Caco-2 (cell line): ENCODE measurements at regions not wholly inside any gene's neighbourhood (a gene's known extent, or its start where the extent isn't known, plus 50 kb on each side); places are given as distances from the start of the nearest gene placed in this dataset.
A peak's percentile ranks its signal among the peaks of the same experiment; 100 is the strongest.

Experiments used
- BruUV-seq: library from RNA; stranded (reverse); fragments of 400-500 nt; replicated peaks from 2 replicates; lab custom pipeline; 2021; lab: Mats Ljungman, UMichigan
- CTCF ChIA-PET: fragments of 300-600 bp; sonication (Branson Sonifier 250); formaldehyde crosslinking; loops from one replicate; lab custom pipeline; 2022; ENCODE audit warnings: antibody characterized with exemption; lab: Charles Lee
- POLR2A ChIA-PET: fragments of 300-600 bp; sonication (Branson Sonifier 250); formaldehyde crosslinking; loops from one replicate; lab custom pipeline; 2022; ENCODE audit warnings: antibody characterized with exemption; lab: Charles Lee
- DNase-seq, 2 experiments: peaks; one replicate each; pipeline versions ENCODE4 v3.0.0 to v3.0.0-alpha.2; 2020 to 2022
- H3K27me3 ChIP-seq: replicated peaks from 2 replicates; pipeline ENCODE4 v1.6.0; 2011; ENCODE audit warnings: low read length; ENCODE audit not compliant: control insufficient read depth, insufficient read depth
- H3K36me3 ChIP-seq: 2 replicates; pipeline ENCODE4 v1.5.1; 2011; ENCODE audit warnings: low read length; ENCODE audit not compliant: control insufficient read depth, insufficient read depth
- H3K4me1 ChIP-seq: fragments of 250-450 bp; sonication (Bioruptor Pico); 2 replicates; pipeline ENCODE4 v1.5.1; 2020; ENCODE audit warnings: mild to moderate bottlenecking
- H3K4me3 ChIP-seq: 2 replicates; pipeline ENCODE4 v1.5.1; 2011; ENCODE audit warnings: low read depth, mild to moderate bottlenecking, control low read depth, low read length
- H3K9me3 ChIP-seq: fragments of 250-450 bp; sonication (Bioruptor Pico); 2 replicates; pipeline ENCODE4 v1.5.1; 2020; ENCODE audit warnings: mild to moderate bottlenecking, moderate library complexity
- H3K27ac Mint-ChIP-seq: one replicate; pipeline ENCODE4 v1.8.0; 2022; ENCODE audit warnings: mixed read lengths; ENCODE audit not compliant: unreplicated experiment
- H3K27me3 Mint-ChIP-seq: one replicate; pipeline ENCODE4 v1.8.0; 2022; ENCODE audit warnings: mixed read lengths; ENCODE audit not compliant: insufficient read depth, unreplicated experiment
- H3K36me3 Mint-ChIP-seq: one replicate; pipeline ENCODE4 v1.8.0; 2022; ENCODE audit warnings: mild to moderate bottlenecking, mixed read lengths; ENCODE audit not compliant: insufficient read depth, unreplicated experiment
- H3K4me1 Mint-ChIP-seq: one replicate; pipeline ENCODE4 v1.8.0; 2022; ENCODE audit warnings: low read depth, mixed read lengths; ENCODE audit not compliant: unreplicated experiment
- H3K4me3 Mint-ChIP-seq: one replicate; pipeline ENCODE4 v1.8.0; 2022; ENCODE audit warnings: mild to moderate bottlenecking, moderate library complexity, mixed read lengths; ENCODE audit not compliant: unreplicated experiment
- H3K9me3 Mint-ChIP-seq: one replicate; pipeline ENCODE4 v1.8.0; 2022; ENCODE audit warnings: mixed read lengths; ENCODE audit not compliant: unreplicated experiment
- intact Hi-C: fragments of 100-400 bp; cut with micrococcal nuclease; formaldehyde crosslinking; loops from one replicate; pipeline ENCODE4 v1.10.0; 2022; ENCODE audit not compliant: unreplicated experiment
- TF ChIP-seq, protein P1 (sequence below), 2 experiments: fragments of 200-600 bp in 1 of 2; IDR thresholded peaks; 1 replicate in 1 of 2; 2 replicates in 1 of 2; pipeline versions ENCODE4 v1.5.1 to v1.8.0; 2011 to 2022; ENCODE audit warnings: antibody characterized with exemption in 1 of 2, control low read depth in 1 of 2, inconsistent platforms in 1 of 2, low read depth in 1 of 2, low read length in 1 of 2, mild to moderate bottlenecking in 1 of 2, moderate library complexity in 1 of 2; ENCODE audit not compliant: insufficient read depth in 1 of 2, severe bottlenecking in 1 of 2, unreplicated experiment in 1 of 2

DNA sequence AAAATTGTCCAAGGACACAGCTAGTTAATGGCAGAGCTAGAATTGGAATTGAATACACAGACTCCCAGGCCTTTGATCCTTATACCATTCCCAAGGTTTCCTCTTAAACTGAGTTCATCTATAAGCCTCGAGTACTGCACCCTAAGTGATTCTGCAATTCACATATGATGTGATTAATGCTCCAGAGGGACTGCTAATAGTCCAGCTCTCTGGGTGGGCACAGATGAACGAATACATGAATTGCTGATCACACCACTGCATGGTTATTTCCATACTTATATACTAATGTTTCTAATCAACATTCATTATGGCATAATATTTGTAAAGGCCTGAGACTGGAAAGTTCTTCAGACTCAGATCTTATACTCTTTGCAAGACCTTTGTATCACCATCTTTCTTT, 101.8 kb downstream of the NUFIP1 start:
- Histone ChIP-seq H3K36me3 (no peaks in the 10 kb centered on the region), H3K4me3 (no peak overlapping the region), H3K27me3 (no peaks in the 10 kb centered on the region), H3K4me1 (no peaks in the 10 kb centered on the region; the same call in 1 of the 2 replicates), H3K9me3 (no peaks in the 10 kb centered on the region; the same call in 1 of the 2 replicates)
- BruUV-seq = no TSS peak
- intact Hi-C loops = no loop called here
- no peak for DNase-seq
- TF ChIP-seq, protein P1, sequence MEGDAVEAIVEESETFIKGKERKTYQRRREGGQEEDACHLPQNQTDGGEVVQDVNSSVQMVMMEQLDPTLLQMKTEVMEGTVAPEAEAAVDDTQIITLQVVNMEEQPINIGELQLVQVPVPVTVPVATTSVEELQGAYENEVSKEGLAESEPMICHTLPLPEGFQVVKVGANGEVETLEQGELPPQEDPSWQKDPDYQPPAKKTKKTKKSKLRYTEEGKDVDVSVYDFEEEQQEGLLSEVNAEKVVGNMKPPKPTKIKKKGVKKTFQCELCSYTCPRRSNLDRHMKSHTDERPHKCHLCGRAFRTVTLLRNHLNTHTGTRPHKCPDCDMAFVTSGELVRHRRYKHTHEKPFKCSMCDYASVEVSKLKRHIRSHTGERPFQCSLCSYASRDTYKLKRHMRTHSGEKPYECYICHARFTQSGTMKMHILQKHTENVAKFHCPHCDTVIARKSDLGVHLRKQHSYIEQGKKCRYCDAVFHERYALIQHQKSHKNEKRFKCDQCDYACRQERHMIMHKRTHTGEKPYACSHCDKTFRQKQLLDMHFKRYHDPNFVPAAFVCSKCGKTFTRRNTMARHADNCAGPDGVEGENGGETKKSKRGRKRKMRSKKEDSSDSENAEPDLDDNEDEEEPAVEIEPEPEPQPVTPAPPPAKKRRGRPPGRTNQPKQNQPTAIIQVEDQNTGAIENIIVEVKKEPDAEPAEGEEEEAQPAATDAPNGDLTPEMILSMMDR (IDR thresholded peaks at IDR 0.05; ENCODE audit: insufficient read depth in 1 of 2, low read depth in 1 of 2, low read length in 1 of 2, severe bottlenecking in 1 of 2, unreplicated experiment in 1 of 2) = no peak
- Mint-ChIP-seq H3K4me3 (no peak overlapping the region), H3K9me3 (no peaks in the 10 kb centered on the region), H3K4me1 (no peaks in the 10 kb centered on the region), H3K27me3 (no peaks in the 10 kb centered on the region), H3K36me3 (no peaks in the 10 kb centered on the region), H3K27ac (no peak overlapping the region)
- ChIA-PET CTCF (interaction anchor here (0.6 to 0.7 kb wide), 2 partner anchors 72 to 315 kb away, joined by 3 read pairs; no protein-coding TSS in a partner anchor), POLR2A (interaction anchor here (0.5 kb wide), 1 partner anchor 156 kb away, joined by 7 read pairs; no protein-coding TSS in a partner anchor)

DNA sequence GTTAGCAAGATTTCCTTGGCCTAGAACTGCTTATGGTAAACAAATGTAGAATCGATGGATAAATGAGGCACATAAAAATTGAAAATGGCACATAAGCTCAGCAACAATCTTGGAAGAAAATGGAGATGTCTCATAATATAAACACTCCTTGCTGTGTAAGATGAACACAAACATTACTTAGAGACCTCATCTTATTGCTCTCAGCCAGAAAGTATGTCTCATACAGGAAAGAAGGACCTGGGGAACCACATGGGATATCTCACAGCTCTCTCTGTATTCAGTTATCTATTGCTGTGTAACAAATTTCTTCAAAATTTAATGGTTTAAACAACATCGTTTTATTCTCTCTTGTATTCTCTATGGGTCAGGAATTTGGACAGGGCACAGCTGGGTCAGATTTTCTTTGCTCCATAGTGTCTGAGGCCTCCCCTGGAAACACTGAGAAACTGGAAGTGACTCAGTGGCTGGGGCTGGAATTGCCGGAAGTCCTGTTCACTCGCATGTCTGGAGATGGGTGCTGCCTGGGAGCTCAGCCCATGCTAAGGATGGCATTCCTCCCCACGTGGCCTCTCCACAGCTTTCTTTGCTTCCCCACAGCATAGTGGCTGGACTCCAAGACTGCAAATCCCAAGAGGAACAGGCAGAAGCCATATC, 105.1 kb downstream of the NUFIP1 start:
- no peak for DNase-seq
- POLR2A ChIA-PET = interaction anchor here (0.6 kb wide), 1 partner anchor 312 kb away, joined by 3 read pairs; no protein-coding TSS in a partner anchor
- H3K4me3 Mint-ChIP-seq = no peak overlapping the region
- no peaks in the 10 kb centered on the region for H3K36me3 Mint-ChIP-seq
- H3K27me3 ChIP-seq = no peaks in the 10 kb centered on the region
- no peaks in the 10 kb centered on the region for H3K27me3 Mint-ChIP-seq
- CTCF ChIA-PET = no interaction called here
- H3K9me3 Mint-ChIP-seq = no peaks in the 10 kb centered on the region
- no peak overlapping the region for H3K27ac Mint-ChIP-seq
- TF ChIP-seq, protein P1 (IDR thresholded peaks at IDR 0.05; ENCODE audit: insufficient read depth in 1 of 2, low read depth in 1 of 2, low read length in 1 of 2, severe bottlenecking in 1 of 2, unreplicated experiment in 1 of 2) = no peak
- no peaks in the 10 kb centered on the region for H3K4me1 Mint-ChIP-seq
- H3K4me3 ChIP-seq = no peak overlapping the region
- H3K36me3 ChIP-seq = no peaks in the 10 kb centered on the region
- no TSS peak for BruUV-seq
- H3K9me3 ChIP-seq = no peaks in the 10 kb centered on the region; the same call in 1 of the 2 replicates
- intact Hi-C loops = no loop called here
- H3K4me1 ChIP-seq = no peaks in the 10 kb centered on the region

DNA sequence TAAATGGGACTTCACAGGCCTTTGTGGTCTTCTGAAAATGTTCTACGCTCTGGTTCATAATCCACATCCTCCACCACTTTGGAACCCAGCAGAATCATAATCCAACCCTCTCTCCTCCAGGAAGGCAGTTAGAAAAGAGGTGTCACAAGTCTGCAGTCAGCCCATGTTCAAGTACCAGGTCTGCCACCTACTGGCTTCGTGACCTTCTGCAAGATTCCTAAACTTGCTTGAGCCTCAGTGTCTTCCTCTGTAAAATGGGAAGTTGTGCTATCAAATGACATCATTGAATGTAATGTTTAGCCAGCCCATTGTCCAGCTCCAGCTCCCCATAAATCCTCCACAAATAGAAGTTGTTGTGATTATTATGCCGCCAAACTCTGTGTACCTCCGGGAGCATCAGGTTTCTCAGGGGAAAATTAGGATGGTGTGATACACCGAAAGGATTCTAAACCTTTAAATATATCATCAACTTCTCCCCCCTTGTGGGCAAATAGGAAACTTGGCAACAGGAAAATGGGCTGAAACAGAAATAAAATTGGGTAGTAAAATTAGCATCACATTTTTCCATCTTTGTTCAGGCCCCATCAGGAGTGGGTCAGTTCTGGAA, 109.7 kb downstream of the NUFIP1 start:
- intact Hi-C loops = loop anchor here (1.0 to 10.0 kb wide), 3 partner anchors 61 to 396 kb away; no protein-coding TSS in a partner anchor
- no peaks in the 10 kb centered on the region for H3K36me3 ChIP-seq
- H3K27me3 Mint-ChIP-seq = no peaks in the 10 kb centered on the region
- TF ChIP-seq, protein P1 (IDR thresholded peaks at IDR 0.05; ENCODE audit: insufficient read depth in 1 of 2, low read depth in 1 of 2, low read length in 1 of 2, severe bottlenecking in 1 of 2, unreplicated experiment in 1 of 2) = peak; percentile 47 to 48
- BruUV-seq = no TSS peak
- POLR2A ChIA-PET = no interaction called here
- DNase-seq = peak; percentile 39 to 52
- no peaks in the 10 kb centered on the region for H3K27me3 ChIP-seq
- no peaks in the 10 kb centered on the region; the same call in 1 of the 2 replicates for H3K9me3 ChIP-seq
- H3K36me3 Mint-ChIP-seq = peaks cover 5% of the 10 kb centered on the region
- H3K4me3 Mint-ChIP-seq = no peak overlapping the region
- no peak overlapping the region for H3K27ac Mint-ChIP-seq
- H3K9me3 Mint-ChIP-seq = no peaks in the 10 kb centered on the region
- no peaks in the 10 kb centered on the region for H3K4me1 Mint-ChIP-seq
- no peak overlapping the region for H3K4me3 ChIP-seq
- no peaks in the 10 kb centered on the region for H3K4me1 ChIP-seq
- CTCF ChIA-PET = interaction anchor here (0.7 kb wide), 1 partner anchor 10 kb away, joined by 3 read pairs; no protein-coding TSS in a partner anchor
